IMR-90 (cell line): ENCODE measurements at regions not wholly inside any gene's neighbourhood (a gene's known extent, or its start where the extent isn't known, plus 50 kb on each side); places are given as distances from the start of the nearest gene placed in this dataset.

Experiments
- ATAC-seq: fragments of 200-7000 bp; cut with Tn5 transposase; 2 replicates; pipeline ENCODE4 v1.9.1; 2020; ENCODE audit warnings: low read depth, mild to moderate bottlenecking, moderate library complexity
- BruUV-seq: library from RNA; stranded (reverse); fragments of 400-500 nt; replicated peaks from 2 replicates; lab custom pipeline; 2021; lab: Mats Ljungman, UMichigan
- CTCF ChIA-PET: fragments of 300-600 bp; formaldehyde crosslinking; extraction: SDS; loops from one replicate; lab custom pipeline; 2021; ENCODE audit warnings: antibody characterized with exemption; lab: Yijun Ruan, JAX
- POLR2A ChIA-PET: fragments of 300-600 bp; sonication (Branson Sonifier 250); formaldehyde crosslinking; loops from one replicate; lab custom pipeline; 2022; ENCODE audit warnings: antibody characterized with exemption; ENCODE audit not compliant: unreplicated experiment; lab: Charles Lee
- DNase-seq: peaks from one replicate; pipeline ENCODE4 v3.0.0; 2013
- H2AFZ ChIP-seq: replicated peaks from 2 replicates; pipeline ENCODE3; 2013; ENCODE audit warnings: low read length, mild to moderate bottlenecking; ENCODE audit not compliant: poor library complexity
- H2AK5ac ChIP-seq: 2 replicates; pipeline ENCODE4 v1.6.1; 2013; ENCODE audit warnings: low read depth, low read length, inconsistent platforms
- H2AK9ac ChIP-seq: replicated peaks from 2 replicates; pipeline ENCODE3; 2013; ENCODE audit warnings: mild to moderate bottlenecking, low read depth, low read length, moderate library complexity; ENCODE audit not compliant: poor library complexity
- H2BK120ac ChIP-seq: 2 replicates; pipeline ENCODE4 v1.6.1; 2013; ENCODE audit warnings: low read depth, low read length, inconsistent platforms
- H2BK15ac ChIP-seq: 3 replicates; pipeline ENCODE4 v1.6.1; 2013; ENCODE audit warnings: low read depth, low read length, inconsistent platforms
- H2BK20ac ChIP-seq: 2 replicates; pipeline ENCODE4 v1.6.1; 2013; ENCODE audit warnings: low read depth, mild to moderate bottlenecking, inconsistent platforms, low read length, moderate library complexity
- H2BK5ac ChIP-seq: 2 replicates; pipeline ENCODE4 v1.6.1; 2013; ENCODE audit warnings: mild to moderate bottlenecking, low read depth, low read length, inconsistent platforms; ENCODE audit not compliant: poor library complexity, severe bottlenecking
- H3K14ac ChIP-seq: replicated peaks from 2 replicates; pipeline ENCODE4 v1.6.1; 2013; ENCODE audit warnings: low read depth, low read length, inconsistent platforms
- H3K18ac ChIP-seq: 2 replicates; pipeline ENCODE4 v1.6.1; 2013; ENCODE audit warnings: low read depth, low read length, control low read depth
- H3K23ac ChIP-seq: 2 replicates; pipeline ENCODE4 v1.6.1; 2013; ENCODE audit warnings: low read depth, low read length, inconsistent platforms
- H3K27ac ChIP-seq: 2 replicates; pipeline ENCODE4 v1.5.1; 2013; ENCODE audit warnings: mild to moderate bottlenecking, control low read depth, low read length; ENCODE audit not compliant: insufficient read depth
- H3K27me3 ChIP-seq: 2 replicates; pipeline ENCODE4 v1.6.1; 2013; ENCODE audit warnings: low read length; ENCODE audit not compliant: control insufficient read depth, insufficient read depth
- H3K36me3 ChIP-seq: 2 replicates; pipeline ENCODE4 v1.6.1; 2013; ENCODE audit warnings: low read length, mixed read lengths; ENCODE audit not compliant: control insufficient read depth, insufficient read depth
- H3K4ac ChIP-seq: 2 replicates; pipeline ENCODE4 v1.6.1; 2013; ENCODE audit warnings: low read depth, low read length, inconsistent platforms
- H3K4me1 ChIP-seq: 2 replicates; pipeline ENCODE4 v1.6.1; 2013; ENCODE audit warnings: low read length, mixed read lengths; ENCODE audit not compliant: control insufficient read depth, insufficient read depth
- H3K4me2 ChIP-seq: 2 replicates; pipeline ENCODE4 v1.6.1; 2013; ENCODE audit warnings: low read depth, mild to moderate bottlenecking, control low read depth, low read length, moderate library complexity
- H3K4me3 ChIP-seq: 2 replicates; pipeline ENCODE4 v1.5.1; 2013; ENCODE audit warnings: low read depth, mild to moderate bottlenecking, control low read depth, low read length, moderate library complexity; ENCODE audit not compliant: insufficient read depth
- H3K56ac ChIP-seq: 2 replicates; pipeline ENCODE4 v1.6.1; 2013; ENCODE audit warnings: low read length, inconsistent platforms; ENCODE audit not compliant: insufficient read depth; ENCODE audit errors: extremely low read depth
- H3K79me1 ChIP-seq, 2 experiments: 2 replicates each; pipeline ENCODE4 v1.6.1; 2013; ENCODE audit warnings: low read length in 2 of 2, inconsistent platforms in 1 of 2, low read depth in 1 of 2
- H3K9ac ChIP-seq: 2 replicates; pipeline ENCODE4 v1.6.1; 2013; ENCODE audit warnings: low read depth, low read length, control low read depth
- H3K9me1 ChIP-seq: 2 replicates; pipeline ENCODE4 v1.6.1; 2013; ENCODE audit warnings: low read length, inconsistent platforms; ENCODE audit not compliant: insufficient read depth
- H3K9me3 ChIP-seq: 2 replicates; pipeline ENCODE4 v1.6.1; 2013; ENCODE audit warnings: low read length; ENCODE audit not compliant: control insufficient read depth, insufficient read depth
- H4K20me1 ChIP-seq: 2 replicates; pipeline ENCODE4 v1.6.1; 2013; ENCODE audit warnings: low read length, inconsistent platforms; ENCODE audit not compliant: insufficient read depth
- H4K5ac ChIP-seq: 2 replicates; pipeline ENCODE4 v1.6.1; 2013; ENCODE audit warnings: mild to moderate bottlenecking, low read depth, low read length, control low read depth
- H4K8ac ChIP-seq, 2 experiments: 2 replicates each; pipeline ENCODE4 v1.6.1; 2013; ENCODE audit warnings: low read depth in 2 of 2, low read length in 2 of 2, control low read depth in 1 of 2, inconsistent platforms in 1 of 2
- H4K91ac ChIP-seq: 2 replicates; pipeline ENCODE4 v1.6.1; 2013; ENCODE audit warnings: low read depth, low read length, inconsistent platforms; ENCODE audit not compliant: insufficient read depth
- BHLHE40 ChIP-seq: fragments of 150-350 bp; IDR thresholded peaks from 2 replicates; pipeline ENCODE4 v1.6.1; 2016; ENCODE audit warnings: mild to moderate bottlenecking, low read depth, low read length
- CEBPB ChIP-seq: IDR thresholded peaks from 2 replicates; pipeline ENCODE4 v1.6.1; 2012; ENCODE audit warnings: low read depth, low read length, improper control_type of control experiment
- CHD1 ChIP-seq: IDR thresholded peaks from 2 replicates; pipeline ENCODE4 v1.6.1; 2012; ENCODE audit warnings: low read depth, low read length, improper control_type of control experiment
- CTCF ChIP-seq: conservative IDR thresholded peaks from 2 replicates; pipeline ENCODE4 v1.5.1; 2012; ENCODE audit warnings: mild to moderate bottlenecking, low read depth, low read length, improper control_type of control experiment
- ELK1 ChIP-seq: fragments of 150-350 bp; IDR thresholded peaks from 2 replicates; pipeline ENCODE4 v1.6.1; 2016; ENCODE audit warnings: low read depth, mild to moderate bottlenecking, low read length, moderate library complexity, borderline replicate concordance
- FOS ChIP-seq: fragments of 150-350 bp; IDR thresholded peaks from 2 replicates; pipeline ENCODE4 v1.6.1; 2016; ENCODE audit warnings: low read depth, low read length
- MAFK ChIP-seq: IDR thresholded peaks from 2 replicates; pipeline ENCODE4 v1.6.1; 2012; ENCODE audit warnings: low read depth, low read length, improper control_type of control experiment
- MAZ ChIP-seq: IDR thresholded peaks from 2 replicates; pipeline ENCODE4 v1.6.1; 2012; ENCODE audit warnings: low read depth, mild to moderate bottlenecking, low read length, improper control_type of control experiment, moderate library complexity, borderline replicate concordance
- MXI1 ChIP-seq: IDR thresholded peaks from 2 replicates; pipeline ENCODE4 v1.6.1; 2012; ENCODE audit warnings: low read depth, mild to moderate bottlenecking, low read length, moderate library complexity, borderline replicate concordance
- NFE2L2 ChIP-seq: fragments of 150-350 bp; IDR thresholded peaks from 2 replicates; pipeline ENCODE4 v1.6.1; 2016; ENCODE audit warnings: low read depth, mild to moderate bottlenecking, low read length
- POLR2A ChIP-seq: IDR thresholded peaks from 2 replicates; pipeline ENCODE4 v1.6.1; 2012; ENCODE audit warnings: mild to moderate bottlenecking, low read depth, low read length
- RAD21 ChIP-seq: IDR thresholded peaks from 2 replicates; pipeline ENCODE4 v1.6.1; 2012; ENCODE audit warnings: low read length, improper control_type of control experiment
- RCOR1 ChIP-seq: IDR thresholded peaks from 2 replicates; pipeline ENCODE4 v1.6.1; 2012; ENCODE audit warnings: mild to moderate bottlenecking, low read length, improper control_type of control experiment; ENCODE audit not compliant: insufficient replicate concordance
- RFX5 ChIP-seq: IDR thresholded peaks from 2 replicates; pipeline ENCODE4 v1.8.0; 2012; ENCODE audit warnings: low read depth, mild to moderate bottlenecking, low read length, moderate library complexity
- SMC3 ChIP-seq: fragments of 150-350 bp; IDR thresholded peaks from 2 replicates; pipeline ENCODE4 v1.6.1; 2016; ENCODE audit warnings: low read depth, mild to moderate bottlenecking, antibody characterized with exemption, low read length, moderate library complexity
- USF2 ChIP-seq: fragments of 150-350 bp; IDR thresholded peaks from 2 replicates; pipeline ENCODE4 v1.6.1; 2017; ENCODE audit warnings: mild to moderate bottlenecking, antibody characterized with exemption, low read length, low read depth
- WGBS, 2 experiments: methylation state at CpG; one replicate each; pipeline versions ENCODE4 v1.1.5 to v1.1.7; 2013; ENCODE audit warnings: missing lambda C conversion rate in 2 of 2; ENCODE audit not compliant: insufficient read length in 1 of 2; ENCODE audit errors: extremely low coverage in 2 of 2; 5-methylcytosine and 5-hydroxymethylcytosine counted together
- dilution Hi-C: fragments of 300-500 bp; cut with HindIII; formaldehyde crosslinking; loops from one replicate; pipeline ENCODE4 v1.14.3; 2018; ENCODE audit warnings: low sequenced_read_pairs; ENCODE audit not compliant: unreplicated experiment
- in situ Hi-C: fragments of 300-500 bp; cut with MboI; formaldehyde crosslinking; loops from 3 replicates; pipeline ENCODE4 v1.14.3; 2019; ENCODE audit warnings: low sequenced_read_pairs, inconsistent platforms, mixed read lengths
- intact Hi-C: fragments of 100-400 bp; cut with micrococcal nuclease; formaldehyde crosslinking; loops from 2 replicates; pipeline ENCODE4 v1.10.0; 2022

- no peak overlapping the region for H2AK9ac ChIP-seq
- H3K27ac ChIP-seq = no peak overlapping the region
- no peaks in the 10 kb centered on the region for H4K20me1 ChIP-seq
- CTCF ChIA-PET = no interaction called here
- no TSS peak for BruUV-seq
- no peaks in the 10 kb centered on the region for H3K79me1 ChIP-seq
- no peak overlapping the region for H2BK15ac ChIP-seq
- POLR2A ChIA-PET = no interaction called here
- no peaks in the 10 kb centered on the region for H3K9me3 ChIP-seq
- no peak overlapping the region for H2AFZ ChIP-seq
- H4K91ac ChIP-seq = no peak overlapping the region
- H2BK5ac ChIP-seq = no peak overlapping the region
- intact Hi-C loops = no loop called here
- no peak overlapping the region for H3K14ac ChIP-seq
- TF ChIP-seq NFE2L2 = no peak
- no peak for TF ChIP-seq CHD1
- no peak for TF ChIP-seq POLR2A
- TF ChIP-seq CTCF = no peak
- no peak for TF ChIP-seq RFX5
- TF ChIP-seq MAZ = no peak
- no peak for TF ChIP-seq ELK1
- TF ChIP-seq USF2 = no peak
- TF ChIP-seq MAFK = no peak
- TF ChIP-seq CEBPB = no peak
- no peak for TF ChIP-seq RCOR1
- no peak for TF ChIP-seq MXI1
- TF ChIP-seq SMC3 = no peak
- TF ChIP-seq RAD21 = no peak
- no peak for TF ChIP-seq FOS
- TF ChIP-seq BHLHE40 = no peak
- ATAC-seq = no peak
- H3K18ac ChIP-seq = no peak overlapping the region
- H3K4ac ChIP-seq = no peak overlapping the region
- no peak for DNase-seq
- H2AK5ac ChIP-seq = no peak overlapping the region
- dilution Hi-C loops = no loop called here
- no peak overlapping the region for H3K4me3 ChIP-seq
- WGBS, 2 experiments = no CpG with 5 or more reads among the region's 9 CpGs
- no peaks in the 10 kb centered on the region for H3K4me1 ChIP-seq
- H2BK120ac ChIP-seq = no peak overlapping the region
- no peak overlapping the region for H4K8ac ChIP-seq
- H3K27me3 ChIP-seq = peaks cover 8% of the 10 kb centered on the region
- no peak overlapping the region for H4K5ac ChIP-seq
- no peak overlapping the region for H3K56ac ChIP-seq
- H3K9me1 ChIP-seq = no peaks in the 10 kb centered on the region
- H3K23ac ChIP-seq = no peak overlapping the region
- H2BK20ac ChIP-seq = no peak overlapping the region
- H3K9ac ChIP-seq = no peak overlapping the region
- no peaks in the 10 kb centered on the region for H3K36me3 ChIP-seq
- H3K4me2 ChIP-seq = no peak overlapping the region
- in situ Hi-C loops = no loop called here
Measured at GRCh38 chr11:57092028-57092698, 89.6 kb upstream of the LRRC55 start.
